ENCODE measurements at regions not wholly inside any gene's neighbourhood (a gene's known extent, or its start where the extent isn't known, plus 50 kb on each side); places are given as distances from the start of the nearest gene placed in this dataset.

GRCh38 chr14:39621223-39621622, 189.0 kb upstream of the FBXO33 start:
- no peak for TF ChIP-seq EZH2 (IDR thresholded peaks at IDR 0.05)
- TF ChIP-seq POLR2AphosphoS5 (IDR thresholded peaks at IDR 0.05; ENCODE audit: borderline replicate concordance, low read depth, low read length), result no peak
